ENCODE measurements at regions not wholly inside any gene's neighbourhood (a gene's known extent, or its start where the extent isn't known, plus 50 kb on each side); places are given as distances from the start of the nearest gene placed in this dataset.

DNA sequence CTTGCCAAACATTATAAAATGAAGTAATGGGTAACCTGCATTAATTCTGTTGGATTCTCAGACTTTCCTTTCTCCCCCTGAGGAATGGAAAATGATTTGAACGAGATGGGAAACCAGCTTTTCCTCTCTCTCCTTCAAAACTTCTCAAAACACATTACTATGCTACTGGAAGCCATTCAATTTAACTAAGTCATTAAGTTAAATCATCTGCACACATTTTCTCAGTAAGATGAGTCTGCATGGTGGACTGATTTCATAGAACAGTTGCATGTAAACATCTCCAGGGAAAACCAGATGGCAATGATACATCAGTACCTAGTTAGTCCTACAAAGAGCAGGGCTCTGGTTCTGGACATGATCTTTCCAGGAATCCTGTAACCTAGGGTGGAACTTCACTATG, 59.9 kb downstream of the BMP4 start:
- no peak overlapping the region for H3K4me3 Mint-ChIP-seq
- peaks cover 0 to 3% of the 10 kb centered on the region in 2 experiments; a peak in 1 of 4 replicates for H3K4me1 Mint-ChIP-seq
- no peaks in the 10 kb centered on the region for H3K9me3 Mint-ChIP-seq

More for the DNA sequence above, 59.9 kb downstream of the BMP4 start:
- DNase-seq = no peak
- H3K4ac ChIP-seq (ENCODE audit: low read depth, low read length) = no peak overlapping the region
- no peak overlapping the region for H4K91ac ChIP-seq (ENCODE audit: insufficient read length, low read depth, low read length)
- Mint-ChIP-seq H3K36me3 (ENCODE audit: insufficient read depth in 1 of 3, low read depth in 3 of 3) (no peaks in the 10 kb centered on the region), H3K27ac (no peak overlapping the region), H3K27me3 (ENCODE audit: low read depth) (no peaks in the 10 kb centered on the region)
- no peak overlapping the region for H3T11ph ChIP-seq (ENCODE audit: low read length)
- H3K27me3 ChIP-seq (ENCODE audit: insufficient read depth, low read length) = no peaks in the 10 kb centered on the region
- H3K9me3 ChIP-seq (ENCODE audit: control insufficient read depth, low read depth, low read length) = no peaks in the 10 kb centered on the region
- H2AFZ ChIP-seq (ENCODE audit: low read length) = no peak overlapping the region
- no peak overlapping the region for H3K4me2 ChIP-seq (ENCODE audit: insufficient read depth, insufficient read length, low read length)
- H2BK5ac ChIP-seq (ENCODE audit: insufficient read length, low read length) = no peak overlapping the region
- H2BK15ac ChIP-seq (ENCODE audit: low read depth, low read length) = no peak overlapping the region
- WGBS (ENCODE audit: extremely low coverage, insufficient read length, low lambda C conversion rate) = no CpG with 5 or more reads among the region's 1 CpG
- H3K27ac ChIP-seq (ENCODE audit: insufficient read length, low read depth, low read length) = no peak overlapping the region
- no peaks in the 10 kb centered on the region for H3K23me2 ChIP-seq (ENCODE audit: insufficient read length, low read depth, low read length, poor library complexity, severe bottlenecking)
- no peaks in the 10 kb centered on the region for H3K79me1 ChIP-seq (ENCODE audit: insufficient read depth, low read depth, low read length, poor library complexity, severe bottlenecking)
- H3K9ac ChIP-seq (ENCODE audit: extremely low read depth, insufficient read length, low read length) = no peak overlapping the region
- no peaks in the 10 kb centered on the region for H4K20me1 ChIP-seq (ENCODE audit: control insufficient read depth, insufficient read depth, insufficient read length)
- H2BK20ac ChIP-seq (ENCODE audit: low read depth, low read length, poor library complexity, severe bottlenecking) = no peak overlapping the region
- H3K14ac ChIP-seq (ENCODE audit: insufficient read depth, low read length) = no peak overlapping the region
- H2BK120ac ChIP-seq (ENCODE audit: low read depth, low read length, poor library complexity, severe bottlenecking) = no peak overlapping the region
- H3K18ac ChIP-seq (ENCODE audit: insufficient read length, low read depth, low read length) = no peak overlapping the region
- H2AK5ac ChIP-seq (ENCODE audit: insufficient read length, low read length) = no peak overlapping the region
- H2BK12ac ChIP-seq (ENCODE audit: insufficient read length, low read depth, low read length) = no peak overlapping the region
- no peak overlapping the region for H3K23ac ChIP-seq (ENCODE audit: insufficient read length, low read depth, low read length)
- no peak overlapping the region for H4K8ac ChIP-seq (replicated peaks; ENCODE audit: insufficient read length, low read depth, low read length)
- H3K79me2 ChIP-seq (ENCODE audit: insufficient read depth, low read length) = no peaks in the 10 kb centered on the region
- no peak overlapping the region for H3K56ac ChIP-seq (ENCODE audit: insufficient read length, low read depth, low read length)
- no peak overlapping the region for H4K5ac ChIP-seq (ENCODE audit: insufficient read length, low read depth, low read length)
- TF ChIP-seq, protein P1, sequence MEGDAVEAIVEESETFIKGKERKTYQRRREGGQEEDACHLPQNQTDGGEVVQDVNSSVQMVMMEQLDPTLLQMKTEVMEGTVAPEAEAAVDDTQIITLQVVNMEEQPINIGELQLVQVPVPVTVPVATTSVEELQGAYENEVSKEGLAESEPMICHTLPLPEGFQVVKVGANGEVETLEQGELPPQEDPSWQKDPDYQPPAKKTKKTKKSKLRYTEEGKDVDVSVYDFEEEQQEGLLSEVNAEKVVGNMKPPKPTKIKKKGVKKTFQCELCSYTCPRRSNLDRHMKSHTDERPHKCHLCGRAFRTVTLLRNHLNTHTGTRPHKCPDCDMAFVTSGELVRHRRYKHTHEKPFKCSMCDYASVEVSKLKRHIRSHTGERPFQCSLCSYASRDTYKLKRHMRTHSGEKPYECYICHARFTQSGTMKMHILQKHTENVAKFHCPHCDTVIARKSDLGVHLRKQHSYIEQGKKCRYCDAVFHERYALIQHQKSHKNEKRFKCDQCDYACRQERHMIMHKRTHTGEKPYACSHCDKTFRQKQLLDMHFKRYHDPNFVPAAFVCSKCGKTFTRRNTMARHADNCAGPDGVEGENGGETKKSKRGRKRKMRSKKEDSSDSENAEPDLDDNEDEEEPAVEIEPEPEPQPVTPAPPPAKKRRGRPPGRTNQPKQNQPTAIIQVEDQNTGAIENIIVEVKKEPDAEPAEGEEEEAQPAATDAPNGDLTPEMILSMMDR (conservative IDR thresholded peaks at IDR 0.05) = no peak
- H3K4me1 ChIP-seq (ENCODE audit: insufficient read depth, low read length) = no peaks in the 10 kb centered on the region
